Activated naive CD8-positive, alpha-beta T cell treated with anti-CD3 and anti-CD28 coated beads, Interleukin-2, amount 10 ng/mL, durations not matched to agents 7 days and 5 days (primary cell): ENCODE measurements at regions not wholly inside any gene's neighbourhood (a gene's known extent, or its start where the extent isn't known, plus 50 kb on each side); places are given as distances from the start of the nearest gene placed in this dataset.
"Not testable (repeated sequence)": the region's sequence is repeated elsewhere in the genome, so short reads cannot be mapped to it uniquely, and the experiment has no call there.

Source experiments
- ATAC-seq: fragments of 150-1000 bp; cut with Tn5 transposase; one replicate; pipeline ENCODE4 v1.10.0; 2021; ENCODE audit warnings: low read depth, moderate library complexity
- POLR2A ChIA-PET: fragments of 350-600 bp; sonication (Branson Sonifier 250); formaldehyde crosslinking; loops from one replicate; lab custom pipeline; 2021; ENCODE audit warnings: antibody characterized with exemption; lab: Charles Lee
- DNase-seq: peaks from one replicate; pipeline ENCODE4 v3.0.0; 2021
- H3K27ac Mint-ChIP-seq: one replicate; pipeline ENCODE4 v1.8.0; 2022; ENCODE audit warnings: mild to moderate bottlenecking, mixed read lengths
- H3K27me3 Mint-ChIP-seq: one replicate; pipeline ENCODE4 v1.8.0; 2022; ENCODE audit warnings: mild to moderate bottlenecking, moderate library complexity, mixed read lengths
- H3K36me3 Mint-ChIP-seq: one replicate; pipeline ENCODE4 v1.8.0; 2021; ENCODE audit warnings: mild to moderate bottlenecking, mixed read lengths
- H3K4me1 Mint-ChIP-seq: one replicate; pipeline ENCODE4 v1.8.0; 2021; ENCODE audit warnings: mixed read lengths
- H3K4me3 Mint-ChIP-seq: one replicate; pipeline ENCODE4 v1.8.0; 2022; ENCODE audit warnings: mild to moderate bottlenecking, moderate library complexity, mixed read lengths
- H3K9me3 Mint-ChIP-seq: one replicate; pipeline ENCODE4 v1.8.0; 2021; ENCODE audit warnings: mixed read lengths

- DNase-seq, H3K9me3 Mint-ChIP-seq, H3K27me3 Mint-ChIP-seq, H3K36me3 Mint-ChIP-seq, POLR2A ChIA-PET, H3K4me1 Mint-ChIP-seq, H3K4me3 Mint-ChIP-seq, ATAC-seq, H3K27ac Mint-ChIP-seq: not testable (repeated sequence)
These were observed 75.9 kb downstream of the OR4F16 start for GRCh38 chr1:610538-610937.

- H3K9me3 Mint-ChIP-seq, POLR2A ChIA-PET, H3K27ac Mint-ChIP-seq, H3K36me3 Mint-ChIP-seq, H3K4me1 Mint-ChIP-seq, DNase-seq, H3K4me3 Mint-ChIP-seq, H3K27me3 Mint-ChIP-seq, ATAC-seq: not testable (repeated sequence)
These were observed 77.3 kb downstream of the OR4F16 start for GRCh38 chr1:609161-609560.

GRCh38 chr1:605279-605678 lies 81.2 kb downstream of the OR4F16 start:
- ATAC-seq, H3K27ac Mint-ChIP-seq, H3K9me3 Mint-ChIP-seq, H3K36me3 Mint-ChIP-seq, H3K4me1 Mint-ChIP-seq, POLR2A ChIA-PET, H3K27me3 Mint-ChIP-seq: not testable (repeated sequence)
- peak; percentile 38 for DNase-seq
- H3K4me3 Mint-ChIP-seq, result peak overlapping the region; percentile 37

GRCh38 chr1:588211-588610 lies 98.2 kb downstream of the OR4F16 start:
- DNase-seq, H3K27ac Mint-ChIP-seq, ATAC-seq, H3K4me1 Mint-ChIP-seq, H3K9me3 Mint-ChIP-seq, POLR2A ChIA-PET, H3K27me3 Mint-ChIP-seq, H3K4me3 Mint-ChIP-seq, H3K36me3 Mint-ChIP-seq: not testable (repeated sequence)

GRCh38 chr1:585992-586391 lies 100.5 kb downstream of the OR4F16 start:
- H3K27ac Mint-ChIP-seq, H3K4me3 Mint-ChIP-seq, H3K36me3 Mint-ChIP-seq, POLR2A ChIA-PET, H3K27me3 Mint-ChIP-seq, H3K4me1 Mint-ChIP-seq, H3K9me3 Mint-ChIP-seq, ATAC-seq: not testable (repeated sequence)
- DNase-seq, result peak; percentile 70
